MM.1S (cell line): ENCODE measurements at regions not wholly inside any gene's neighbourhood (a gene's known extent, or its start where the extent isn't known, plus 50 kb on each side); places are given as distances from the start of the nearest gene placed in this dataset.

ENCODE experiments used
- CTCF ChIP-seq: fragments of 300-600 bp; sonication (generic); IDR thresholded peaks from 2 replicates; pipeline ENCODE4 v1.5.1; 2016; ENCODE audit warnings: antibody characterized with exemption, low read length, mixed read lengths
- EZH2 ChIP-seq: fragments of 300-600 bp; sonication (generic); optimal IDR thresholded peaks from 2 replicates; pipeline ENCODE3; 2017; ENCODE audit warnings: low read depth, mild to moderate bottlenecking, antibody characterized with exemption, low read length, mixed read lengths

- TF ChIP-seq CTCF (peak; percentile 41), EZH2 (no peak)
Observed at GRCh38 chr1:90614872-90615271, 102.2 kb downstream of the BARHL2 start.
